Spleen (tissue), 7 donors: ENCODE measurements at regions not wholly inside any gene's neighbourhood (a gene's known extent, or its start where the extent isn't known, plus 50 kb on each side); places are given as distances from the start of the nearest gene placed in this dataset.

Experiments used
- CTCF ChIP-seq, 11 experiments: fragments of 200-600 bp in 7 of 11; fragments of 450-650 bp in 4 of 11; sonication (generic) in 4 of 11; IDR thresholded peaks in 8 of 11; conservative IDR thresholded peaks in 3 of 11; 1 replicate in 7 of 11; 2 replicates in 4 of 11; pipeline versions ENCODE4 v1.4.0 to v1.8.0; 2016 to 2021; ENCODE audit warnings: antibody characterized with exemption in 11 of 11, inconsistent platforms in 4 of 11, mild to moderate bottlenecking in 1 of 11
- POLR2A ChIP-seq, 3 donors: fragments of 450-650 bp; IDR thresholded peaks; one replicate each; pipeline ENCODE4 v1.5.1; 2017; ENCODE audit warnings: antibody characterized with exemption in 3 of 3, mild to moderate bottlenecking in 1 of 3
- POLR2AphosphoS5 ChIP-seq, 3 donors: sonication (generic); formaldehyde crosslinking; IDR thresholded peaks; one replicate each; pipeline ENCODE4 v1.5.1; 2017; ENCODE audit warnings: antibody characterized with exemption in 3 of 3
- donor health status: DM: no; HTN: no; CAD: no; lungs with moderate emphysema.
- donor health status: DM: no; HTN: no; CAD: no.
- donor health status: DM: no; HTN: no; CAD: no.

DNA sequence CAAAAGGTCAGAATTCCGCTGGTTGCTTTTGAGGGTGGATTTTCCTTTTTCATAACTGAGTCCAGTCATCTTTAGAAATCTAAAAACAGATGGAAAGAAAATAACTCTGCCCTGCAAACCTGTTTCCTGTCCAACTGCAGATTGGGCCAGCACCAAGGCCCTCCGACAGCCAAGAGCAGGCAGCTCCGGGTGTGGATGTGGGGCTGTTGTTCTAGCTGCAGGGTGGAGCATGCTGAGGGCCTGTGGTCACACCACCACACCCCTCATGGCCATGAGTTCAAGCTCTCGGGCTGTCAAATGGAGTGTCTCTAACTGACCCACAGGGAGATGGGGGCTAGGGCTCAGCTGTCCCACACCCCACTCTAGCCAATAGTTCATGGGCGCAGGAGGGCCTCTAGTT is 69.3 kb upstream of the BZW1 start:
- TF ChIP-seq CTCF (IDR thresholded peaks at IDR 0.05 in 8 of 11, conservative IDR thresholded peaks at IDR 0.05 in 3 of 11): no peak
- TF ChIP-seq POLR2A (IDR thresholded peaks at IDR 0.05): no peak
- TF ChIP-seq POLR2AphosphoS5 (IDR thresholded peaks at IDR 0.05): no peak
